ENCODE measurements at regions not wholly inside any gene's neighbourhood (a gene's known extent, or its start where the extent isn't known, plus 50 kb on each side); places are given as distances from the start of the nearest gene placed in this dataset.

GRCh38 chr14:85180876-85181275 lies 349.1 kb upstream of the FLRT2 start:
- no peaks in the 10 kb centered on the region for H3K27me3 ChIP-seq (ENCODE audit: insufficient read depth, poor library complexity, severe bottlenecking)
- DNase-seq (ENCODE audit: low read depth in 1 of 2, low spot score in 1 of 2) = no peak
- H3K4me3 ChIP-seq (replicated peaks; ENCODE audit: insufficient read depth, low read length) = no peak overlapping the region
- H3K27ac ChIP-seq (replicated peaks) = no peak overlapping the region
- no peak for TF ChIP-seq GABPA (IDR thresholded peaks at IDR 0.05; ENCODE audit: low read depth)
- TF ChIP-seq SPI1 (IDR thresholded peaks at IDR 0.05; ENCODE audit: borderline replicate concordance, low read depth) = no peak

GRCh38 chr14:85182282-85182681 lies 347.7 kb upstream of the FLRT2 start:
- no peaks in the 10 kb centered on the region for H3K27me3 ChIP-seq (ENCODE audit: insufficient read depth, poor library complexity, severe bottlenecking)
- TF ChIP-seq REST (IDR thresholded peaks at IDR 0.05; ENCODE audit: insufficient replicate concordance, low read depth) (no peak), CTCF (IDR thresholded peaks at IDR 0.05; ENCODE audit: insufficient read depth, low read length) (no peak), SPI1 (IDR thresholded peaks at IDR 0.05; ENCODE audit: borderline replicate concordance, low read depth) (no peak), POLR2AphosphoS5 (IDR thresholded peaks at IDR 0.05; ENCODE audit: low read depth) (no peak), GABPA (IDR thresholded peaks at IDR 0.05; ENCODE audit: low read depth) (no peak)
- H3K27ac ChIP-seq (replicated peaks) = no peak overlapping the region
- no peak overlapping the region for H3K4me3 ChIP-seq (replicated peaks; ENCODE audit: insufficient read depth, low read length)
- DNase-seq (ENCODE audit: low read depth in 1 of 2, low spot score in 1 of 2) = no peak

GRCh38 chr14:85186082-85186481 lies 343.9 kb upstream of the FLRT2 start:
- Histone ChIP-seq H3K4me3 (replicated peaks; ENCODE audit: insufficient read depth, low read length) (no peak overlapping the region), H3K27ac (replicated peaks) (no peak overlapping the region), H3K27me3 (ENCODE audit: insufficient read depth, poor library complexity, severe bottlenecking) (no peaks in the 10 kb centered on the region)
- no peak for TF ChIP-seq POLR2AphosphoS5 (IDR thresholded peaks at IDR 0.05; ENCODE audit: low read depth)
- no peak for TF ChIP-seq GABPA (IDR thresholded peaks at IDR 0.05; ENCODE audit: low read depth)
- no peak for TF ChIP-seq CTCF (IDR thresholded peaks at IDR 0.05; ENCODE audit: insufficient read depth, low read length)
- TF ChIP-seq REST (IDR thresholded peaks at IDR 0.05; ENCODE audit: insufficient replicate concordance, low read depth) = no peak
- no peak for DNase-seq (ENCODE audit: low read depth in 1 of 2, low spot score in 1 of 2)

GRCh38 chr14:85187521-85187920 lies 342.4 kb upstream of the FLRT2 start:
- Histone ChIP-seq H3K4me3 (replicated peaks; ENCODE audit: insufficient read depth, low read length) (no peak overlapping the region), H3K27ac (replicated peaks) (no peak overlapping the region), H3K27me3 (ENCODE audit: insufficient read depth, poor library complexity, severe bottlenecking) (no peaks in the 10 kb centered on the region)
- no peak for DNase-seq (ENCODE audit: low read depth in 1 of 2, low spot score in 1 of 2)
- no peak for TF ChIP-seq GABPA (IDR thresholded peaks at IDR 0.05; ENCODE audit: low read depth)
- TF ChIP-seq REST (IDR thresholded peaks at IDR 0.05; ENCODE audit: insufficient replicate concordance, low read depth) = no peak
- no peak for TF ChIP-seq POLR2AphosphoS5 (IDR thresholded peaks at IDR 0.05; ENCODE audit: low read depth)
- no peak for TF ChIP-seq SPI1 (IDR thresholded peaks at IDR 0.05; ENCODE audit: borderline replicate concordance, low read depth)
- TF ChIP-seq CTCF (IDR thresholded peaks at IDR 0.05; ENCODE audit: insufficient read depth, low read length) = no peak
